K562 (cell line): ENCODE measurements at regions not wholly inside any gene's neighbourhood (a gene's known extent, or its start where the extent isn't known, plus 50 kb on each side); places are given as distances from the start of the nearest gene placed in this dataset.

Experiments
- ATAC-seq: fragments of 200-7000 bp; cut with Tn5 transposase; 3 replicates; pipeline ENCODE4 v1.9.1; 2020; ENCODE audit warnings: moderate library complexity
- BruUV-seq: library from RNA; stranded (reverse); fragments of 400-500 nt; replicated peaks from 2 replicates; lab custom pipeline; 2021; lab: Mats Ljungman, UMichigan
- CTCF ChIA-PET: fragments of 300-600 bp; formaldehyde crosslinking; extraction: SDS; loops from one replicate; lab custom pipeline; 2021; ENCODE audit warnings: low intra/inter-chr PET ratio; lab: Yijun Ruan, JAX
- POLR2A ChIA-PET: fragments of 300-600, 350-650 bp; sonication (Branson Sonifier 250); formaldehyde crosslinking; extraction: SDS; loops from one replicate; lab custom pipeline; 2021; ENCODE audit warnings: antibody characterized with exemption, inconsistent platforms; lab: Yijun Ruan, JAX
- DNase-seq, 4 experiments: peaks; one replicate each; pipeline versions ENCODE4 v3.0.0 to v3.0.0-alpha.2; 2011 to 2018; ENCODE audit warnings: low spot score in 3 of 4, mixed read lengths in 3 of 4; ENCODE audit errors: extremely low read depth in 1 of 4
- FAIRE-seq: peaks from 2 replicates; lab custom pipeline; 2011; peaks lifted over from hg19 to GRCh38; lab: Jason Lieb, UNC
- H2AFZ ChIP-seq: 2 replicates; pipeline ENCODE4 v1.6.0; 2011; ENCODE audit warnings: low read depth, low read length, control low read depth, inconsistent platforms
- H3K27ac ChIP-seq: fragments of 200-600 bp; 3 replicates; pipeline ENCODE4 v1.8.0; 2011; ENCODE audit warnings: low read depth, mild to moderate bottlenecking, control low read depth, inconsistent platforms, low read length, moderate library complexity, mixed read lengths; ENCODE audit errors: extremely low read depth
- H3K27me3 ChIP-seq, 2 experiments: fragments of 300-600 bp in 1 of 2; 2 replicates in 1 of 2; 3 replicates in 1 of 2; pipeline versions ENCODE4 v1.6.0 to v1.8.0; 2011; ENCODE audit warnings: inconsistent platforms in 2 of 2, low read length in 2 of 2, mild to moderate bottlenecking in 1 of 2, mixed read lengths in 1 of 2, moderate library complexity in 1 of 2; ENCODE audit not compliant: control insufficient read depth in 2 of 2, insufficient read depth in 2 of 2
- H3K36me3 ChIP-seq: fragments of 300-600 bp; 3 replicates; pipeline ENCODE4 v1.8.0; 2011; ENCODE audit warnings: mild to moderate bottlenecking, low read length, inconsistent platforms; ENCODE audit not compliant: control insufficient read depth, insufficient read depth
- H3K4me1 ChIP-seq, 2 experiments: fragments of 200-600 bp in 1 of 2; replicated peaks in 1 of 2; 2 replicates in 1 of 2; 3 replicates in 1 of 2; pipeline versions ENCODE4 v1.5.1 to v1.8.0; 2011; ENCODE audit warnings: inconsistent platforms in 2 of 2, low read length in 2 of 2, mild to moderate bottlenecking in 1 of 2, mixed read lengths in 1 of 2, moderate library complexity in 1 of 2; ENCODE audit not compliant: control insufficient read depth in 2 of 2, insufficient read depth in 2 of 2
- H3K4me2 ChIP-seq: 2 replicates; pipeline ENCODE4 v1.6.1; 2011; ENCODE audit warnings: low read length, control low read depth, inconsistent platforms, mixed read lengths; ENCODE audit not compliant: insufficient read depth
- H3K4me3 ChIP-seq: fragments of 200-600 bp; sonication (generic), shearing (Covaris generic); 2 replicates; pipeline ENCODE4 v1.5.1; 2016; ENCODE audit warnings: control low read depth, inconsistent platforms
- H3K79me2 ChIP-seq: fragments of 200-600 bp; 3 replicates; pipeline ENCODE4 v1.8.0; 2011; ENCODE audit warnings: low read length, inconsistent platforms; ENCODE audit not compliant: control insufficient read depth, insufficient read depth
- H3K9ac ChIP-seq, 2 experiments: 2 replicates each; pipeline versions ENCODE4 v1.6.0 to v1.6.1; 2011; ENCODE audit warnings: low read depth in 2 of 2, low read length in 2 of 2, control low read depth in 1 of 2, inconsistent platforms in 1 of 2, mild to moderate bottlenecking in 1 of 2, mixed read lengths in 1 of 2; ENCODE audit not compliant: insufficient read depth in 1 of 2
- H3K9me1 ChIP-seq: one replicate; pipeline ENCODE4 v1.6.0; 2011; ENCODE audit warnings: inconsistent platforms, mild to moderate bottlenecking, low read length, moderate library complexity; ENCODE audit not compliant: control insufficient read depth, insufficient read depth
- H3K9me3 ChIP-seq: replicated peaks from 2 replicates; pipeline ENCODE4 v1.5.1; 2011; ENCODE audit warnings: low read depth, low read length, inconsistent platforms; ENCODE audit not compliant: control insufficient read depth, insufficient read depth
- H4K20me1 ChIP-seq: replicated peaks from 2 replicates; pipeline ENCODE4 v1.6.1; 2011; ENCODE audit warnings: low read length, inconsistent platforms, mixed read lengths; ENCODE audit not compliant: control insufficient read depth, insufficient read depth
- AFF1 ChIP-seq, 2 experiments: fragments of 450-650 bp; IDR thresholded peaks; 2 replicates each; pipeline ENCODE4 v1.6.1; 2018; ENCODE audit warnings: mild to moderate bottlenecking in 2 of 2, low read depth in 1 of 2; ENCODE audit not compliant: partially characterized antibody in 2 of 2
- GMEB1 ChIP-seq: fragments of 250-450 bp; sonication (Bioruptor Pico); IDR thresholded peaks from 2 replicates; pipeline ENCODE4 v1.4.0; 2020; ENCODE audit warnings: mild to moderate bottlenecking
- SMAD4 ChIP-seq: fragments of 250-450 bp; sonication (Bioruptor Pico); conservative IDR thresholded peaks from 2 replicates; pipeline ENCODE4 v1.8.0; 2021; ENCODE audit warnings: inconsistent platforms, mild to moderate bottlenecking, moderate library complexity
- STAT5A ChIP-seq: IDR thresholded peaks from 2 replicates; pipeline ENCODE4 v1.6.1; 2012; ENCODE audit warnings: low read length, inconsistent platforms, borderline replicate concordance
- WGBS: fragments of 100-300 bp; shearing (Covaris generic); methylation state at CpG from one replicate; pipeline ENCODE4 v1.1.6; 2016; ENCODE audit warnings: low coverage, mixed read lengths; ENCODE audit not compliant: insufficient coverage; ENCODE audit errors: missing lambda C conversion rate; 5-methylcytosine and 5-hydroxymethylcytosine counted together
- in situ Hi-C: fragments of 300-500 bp; cut with MboI; formaldehyde crosslinking; loops from 4 replicates; pipeline ENCODE4 v1.15.0; 2018; ENCODE audit warnings: inconsistent platforms, mixed read lengths
- intact Hi-C: fragments of 100-400 bp; cut with micrococcal nuclease; formaldehyde crosslinking; loops from 2 replicates; pipeline ENCODE4 v1.14.2; 2022

GRCh38 chr1:209445576-209445975 is 137.9 kb upstream of the CAMK1G start:
- H3K9me3 ChIP-seq = no peaks in the 10 kb centered on the region
- no peak overlapping the region for H3K27ac ChIP-seq
- no TSS peak for BruUV-seq
- ATAC-seq = no peak
- CTCF ChIA-PET = no interaction called here
- no peak for DNase-seq
- intact Hi-C loops = no loop called here
- in situ Hi-C loops = no loop called here
- no peak overlapping the region for H3K4me2 ChIP-seq
- no peaks in the 10 kb centered on the region for H4K20me1 ChIP-seq
- H3K27me3 ChIP-seq = no peaks in the 10 kb centered on the region
- H3K4me3 ChIP-seq = no peak overlapping the region
- no peaks in the 10 kb centered on the region for H3K4me1 ChIP-seq
- H3K79me2 ChIP-seq = no peaks in the 10 kb centered on the region
- no peaks in the 10 kb centered on the region for H3K9me1 ChIP-seq
- no peak overlapping the region for H3K9ac ChIP-seq
- TF ChIP-seq SMAD4 (CRISPR knock-in tag) (no peak), STAT5A (no peak), AFF1 (IDR thresholded peaks at IDR 0.05; ENCODE audit: low read depth in 1 of 2, partially characterized antibody in 2 of 2) (no peak), GMEB1 (CRISPR knock-in tag) (no peak)
- FAIRE-seq = no peak
- 2% methylated on average over 5 of the region's 5 CpGs for WGBS
- POLR2A ChIA-PET = interaction anchor here (0.6 kb wide), 1 partner anchor 1302 kb away, joined by 4 read pairs; no protein-coding TSS in a partner anchor
- no peak overlapping the region for H2AFZ ChIP-seq
- H3K36me3 ChIP-seq = no peaks in the 10 kb centered on the region
